HepG2 (cell line): ENCODE measurements at regions not wholly inside any gene's neighbourhood (a gene's known extent, or its start where the extent isn't known, plus 50 kb on each side); places are given as distances from the start of the nearest gene placed in this dataset.
A peak's percentile ranks its signal among the peaks of the same experiment; 100 is the strongest.

Experiments used
- CHD2 ChIP-seq: IDR thresholded peaks from 2 replicates; pipeline ENCODE4 v1.6.1; 2011; ENCODE audit warnings: low read depth, low read length, improper control_type of control experiment
- DPF2 ChIP-seq: sonication (generic); formaldehyde crosslinking; IDR thresholded peaks from 2 replicates; pipeline ENCODE4 v1.4.0; 2020; ENCODE audit warnings: mild to moderate bottlenecking, low read depth, missing genetic modification reagents, borderline replicate concordance
- HNRNPK ChIP-seq: fragments of 200-400 bp; formaldehyde crosslinking; IDR thresholded peaks from 2 replicates; pipeline ENCODE4 v1.6.1; 2018; ENCODE audit warnings: low read length, low read depth, moderate library complexity, mild to moderate bottlenecking; ENCODE audit not compliant: poor library complexity, severe bottlenecking
- KAT8 ChIP-seq: IDR thresholded peaks from 2 replicates; pipeline ENCODE4 v1.6.1; 2016; ENCODE audit warnings: missing genetic modification reagents, missing compliant biosample characterization
- NONO ChIP-seq, 2 experiments: fragments of 450-650 bp in 1 of 2; sonication (generic) in 1 of 2; formaldehyde crosslinking in 1 of 2; IDR thresholded peaks in 1 of 2; conservative IDR thresholded peaks in 1 of 2; 2 replicates each; pipeline versions ENCODE4 v1.6.1 to v1.8.0; 2017 to 2022; ENCODE audit warnings: mild to moderate bottlenecking in 1 of 2, missing genetic modification reagents in 1 of 2, moderate library complexity in 1 of 2
- SOX6 ChIP-seq, 2 experiments: fragments of 450-650 bp in 1 of 2; sonication (generic) in 1 of 2; formaldehyde crosslinking in 1 of 2; IDR thresholded peaks; 2 replicates each; pipeline versions ENCODE4 v1.4.0 to v1.6.1; 2017 to 2020; ENCODE audit warnings: antibody characterized with exemption in 1 of 2, mild to moderate bottlenecking in 1 of 2, missing genetic modification reagents in 1 of 2
- TBX2 ChIP-seq: sonication (generic); formaldehyde crosslinking; IDR thresholded peaks from 2 replicates; pipeline ENCODE4 v1.5.0; 2020; ENCODE audit warnings: missing genetic modification reagents, mild to moderate bottlenecking, borderline replicate concordance
- ZBTB38 ChIP-seq: sonication (generic); formaldehyde crosslinking; IDR thresholded peaks from 2 replicates; pipeline ENCODE4 v1.5.1; 2020; ENCODE audit warnings: mild to moderate bottlenecking, missing genetic modification reagents
- ZFAT ChIP-seq: sonication (generic); formaldehyde crosslinking; conservative IDR thresholded peaks from 2 replicates; pipeline ENCODE4 v1.8.1; 2023; ENCODE audit warnings: missing genetic modification reagents, inconsistent platforms
- ZNF124 ChIP-seq: sonication (generic); formaldehyde crosslinking; IDR thresholded peaks from 2 replicates; pipeline ENCODE4 v1.4.0; 2020; ENCODE audit warnings: missing genetic modification reagents
- ZNF143 ChIP-seq: sonication (generic); formaldehyde crosslinking; IDR thresholded peaks from 2 replicates; pipeline ENCODE4 v1.4.0; 2020; ENCODE audit warnings: missing genetic modification reagents
- ZNF30 ChIP-seq: sonication (generic); formaldehyde crosslinking; IDR thresholded peaks from 2 replicates; pipeline ENCODE4 v1.5.0; 2020; ENCODE audit warnings: mild to moderate bottlenecking, missing genetic modification reagents
- ZNF335 ChIP-seq: sonication (generic); formaldehyde crosslinking; IDR thresholded peaks from 2 replicates; pipeline ENCODE4 v1.4.0; 2020; ENCODE audit warnings: missing genetic modification reagents
- ZNF546 ChIP-seq: sonication (generic); formaldehyde crosslinking; conservative IDR thresholded peaks from 2 replicates; pipeline ENCODE4 v1.8.1; 2023; ENCODE audit warnings: mild to moderate bottlenecking, missing genetic modification reagents
- TF ChIP-seq, protein P1 (sequence below): sonication (generic); formaldehyde crosslinking; IDR thresholded peaks from 2 replicates; pipeline ENCODE4 v1.4.0; 2020; ENCODE audit warnings: mild to moderate bottlenecking, missing genetic modification reagents
- TF ChIP-seq, protein P2 (sequence below): sonication (generic); formaldehyde crosslinking; IDR thresholded peaks from 2 replicates; pipeline ENCODE4 v1.4.0; 2020; ENCODE audit warnings: missing genetic modification reagents, borderline replicate concordance

- TF ChIP-seq TBX2 (no peak), ZNF546 (CRISPR knock-in tag) (no peak), DPF2 (CRISPR knock-in tag) (no peak), HNRNPK (no peak), ZNF335 (CRISPR knock-in tag) (0 out of 2 replicates have a peak, but pooled peaks have one; percentile 32), CHD2 (no peak), ZNF30 (CRISPR knock-in tag) (no peak), SOX6 (IDR thresholded peaks at IDR 0.05) (no peak), SOX6 (CRISPR knock-in tag; IDR thresholded peaks at IDR 0.05) (peak; percentile 56), KAT8 (0 out of 2 replicates have a peak, but pooled peaks have one; percentile 13), ZFAT (CRISPR knock-in tag) (no peak), NONO (IDR thresholded peaks at IDR 0.05) (no peak), NONO (CRISPR knock-in tag; conservative IDR thresholded peaks at IDR 0.05) (0 out of 2 replicates have a peak, but pooled peaks have one; percentile 33), ZBTB38 (CRISPR knock-in tag) (no peak), ZNF124 (CRISPR knock-in tag) (0 out of 2 replicates have a peak, but pooled peaks have one; percentile 33), ZNF143 (CRISPR knock-in tag) (no peak)
- TF ChIP-seq, protein P1, sequence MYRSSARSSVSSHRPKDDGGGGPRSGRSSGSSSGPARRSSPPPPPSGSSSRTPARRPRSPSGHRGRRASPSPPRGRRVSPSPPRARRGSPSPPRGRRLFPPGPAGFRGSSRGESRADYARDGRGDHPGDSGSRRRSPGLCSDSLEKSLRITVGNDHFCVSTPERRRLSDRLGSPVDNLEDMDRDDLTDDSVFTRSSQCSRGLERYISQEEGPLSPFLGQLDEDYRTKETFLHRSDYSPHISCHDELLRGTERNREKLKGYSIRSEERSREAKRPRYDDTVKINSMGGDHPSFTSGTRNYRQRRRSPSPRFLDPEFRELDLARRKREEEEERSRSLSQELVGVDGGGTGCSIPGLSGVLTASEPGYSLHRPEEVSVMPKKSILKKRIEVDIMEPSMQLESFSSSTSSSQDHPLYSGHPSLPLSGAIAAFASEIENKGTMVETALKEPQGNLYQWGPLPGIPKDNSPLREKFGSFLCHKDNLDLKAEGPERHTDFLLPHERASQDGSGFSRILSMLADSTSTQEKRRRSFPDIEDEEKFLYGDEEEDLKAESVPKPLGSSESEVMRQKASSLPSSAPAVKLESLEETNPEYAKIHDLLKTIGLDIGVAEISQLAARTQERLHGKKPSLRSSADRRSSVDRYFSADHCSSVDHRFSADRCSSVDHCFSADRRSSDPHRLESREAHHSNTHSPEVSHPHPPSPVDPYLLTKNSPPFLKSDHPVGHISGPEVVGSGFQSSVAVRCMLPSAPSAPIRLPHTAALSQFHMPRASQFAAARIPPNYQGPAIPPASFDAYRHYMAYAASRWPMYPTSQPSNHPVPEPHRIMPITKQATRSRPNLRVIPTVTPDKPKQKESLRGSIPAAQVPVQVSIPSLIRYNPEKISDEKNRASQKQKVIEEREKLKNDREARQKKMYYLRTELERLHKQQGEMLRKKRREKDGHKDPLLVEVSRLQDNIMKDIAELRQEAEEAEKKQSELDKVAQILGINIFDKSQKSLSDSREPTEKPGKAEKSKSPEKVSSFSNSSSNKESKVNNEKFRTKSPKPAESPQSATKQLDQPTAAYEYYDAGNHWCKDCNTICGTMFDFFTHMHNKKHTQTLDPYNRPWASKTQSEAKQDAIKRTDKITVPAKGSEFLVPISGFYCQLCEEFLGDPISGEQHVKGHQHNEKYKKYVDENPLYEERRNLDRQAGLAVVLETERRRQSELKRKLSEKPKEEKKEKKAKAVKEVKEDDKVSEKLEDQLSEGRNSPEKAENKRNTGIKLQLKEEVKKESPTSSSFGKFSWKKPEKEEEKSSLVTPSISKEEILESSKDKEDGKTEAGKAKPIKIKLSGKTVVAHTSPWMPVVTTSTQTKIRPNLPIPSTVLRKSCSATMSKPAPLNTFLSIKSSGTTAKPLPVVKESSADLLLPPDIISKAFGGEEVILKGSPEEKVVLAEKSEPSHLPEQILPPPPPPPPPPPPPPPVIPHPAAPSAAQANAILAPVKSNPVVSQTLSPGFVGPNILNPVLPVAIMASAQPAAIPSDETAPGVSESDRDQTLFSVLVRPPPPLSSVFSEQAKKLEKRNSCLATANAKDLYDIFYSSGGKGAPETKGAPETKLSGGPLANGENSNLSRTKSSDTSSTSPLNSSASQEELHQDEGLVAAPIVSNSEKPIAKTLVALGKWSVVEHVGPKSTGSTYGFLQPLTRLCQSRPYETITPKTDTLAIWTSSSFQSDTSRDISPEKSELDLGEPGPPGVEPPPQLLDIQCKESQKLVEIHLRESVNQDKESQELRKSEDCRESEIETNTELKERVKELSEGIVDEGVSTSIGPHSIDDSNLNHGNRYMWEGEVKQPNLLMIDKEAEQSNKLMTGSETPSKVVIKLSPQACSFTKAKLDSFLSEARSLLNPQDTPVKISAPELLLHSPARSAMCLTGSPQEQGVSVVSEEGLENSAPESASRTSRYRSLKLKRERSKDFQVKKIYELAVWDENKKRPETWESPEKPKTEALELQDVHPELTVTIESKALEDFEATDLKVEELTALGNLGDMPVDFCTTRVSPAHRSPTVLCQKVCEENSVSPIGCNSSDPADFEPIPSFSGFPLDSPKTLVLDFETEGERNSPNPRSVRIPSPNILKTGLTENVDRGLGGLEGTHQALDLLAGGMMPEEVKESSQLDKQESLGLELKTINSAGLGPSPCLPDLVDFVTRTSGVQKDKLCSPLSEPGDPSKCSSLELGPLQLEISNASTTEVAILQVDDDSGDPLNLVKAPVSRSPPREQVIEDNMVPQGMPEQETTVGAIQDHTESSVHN (CRISPR knock-in tag) = no peak
- TF ChIP-seq, protein P2, sequence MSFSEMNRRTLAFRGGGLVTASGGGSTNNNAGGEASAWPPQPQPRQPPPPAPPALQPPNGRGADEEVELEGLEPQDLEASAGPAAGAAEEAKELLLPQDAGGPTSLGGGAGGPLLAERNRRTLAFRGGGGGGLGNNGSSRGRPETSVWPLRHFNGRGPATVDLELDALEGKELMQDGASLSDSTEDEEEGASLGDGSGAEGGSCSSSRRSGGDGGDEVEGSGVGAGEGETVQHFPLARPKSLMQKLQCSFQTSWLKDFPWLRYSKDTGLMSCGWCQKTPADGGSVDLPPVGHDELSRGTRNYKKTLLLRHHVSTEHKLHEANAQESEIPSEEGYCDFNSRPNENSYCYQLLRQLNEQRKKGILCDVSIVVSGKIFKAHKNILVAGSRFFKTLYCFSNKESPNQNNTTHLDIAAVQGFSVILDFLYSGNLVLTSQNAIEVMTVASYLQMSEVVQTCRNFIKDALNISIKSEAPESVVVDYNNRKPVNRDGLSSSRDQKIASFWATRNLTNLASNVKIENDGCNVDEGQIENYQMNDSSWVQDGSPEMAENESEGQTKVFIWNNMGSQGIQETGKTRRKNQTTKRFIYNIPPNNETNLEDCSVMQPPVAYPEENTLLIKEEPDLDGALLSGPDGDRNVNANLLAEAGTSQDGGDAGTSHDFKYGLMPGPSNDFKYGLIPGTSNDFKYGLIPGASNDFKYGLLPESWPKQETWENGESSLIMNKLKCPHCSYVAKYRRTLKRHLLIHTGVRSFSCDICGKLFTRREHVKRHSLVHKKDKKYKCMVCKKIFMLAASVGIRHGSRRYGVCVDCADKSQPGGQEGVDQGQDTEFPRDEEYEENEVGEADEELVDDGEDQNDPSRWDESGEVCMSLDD (CRISPR knock-in tag) = no peak
Observed at GRCh38 chr1:94608142-94608851, 66.7 kb upstream of the F3 start (continued).
